ENCODE measurements at regions not wholly inside any gene's neighbourhood (a gene's known extent, or its start where the extent isn't known, plus 50 kb on each side); places are given as distances from the start of the nearest gene placed in this dataset.

DNA sequence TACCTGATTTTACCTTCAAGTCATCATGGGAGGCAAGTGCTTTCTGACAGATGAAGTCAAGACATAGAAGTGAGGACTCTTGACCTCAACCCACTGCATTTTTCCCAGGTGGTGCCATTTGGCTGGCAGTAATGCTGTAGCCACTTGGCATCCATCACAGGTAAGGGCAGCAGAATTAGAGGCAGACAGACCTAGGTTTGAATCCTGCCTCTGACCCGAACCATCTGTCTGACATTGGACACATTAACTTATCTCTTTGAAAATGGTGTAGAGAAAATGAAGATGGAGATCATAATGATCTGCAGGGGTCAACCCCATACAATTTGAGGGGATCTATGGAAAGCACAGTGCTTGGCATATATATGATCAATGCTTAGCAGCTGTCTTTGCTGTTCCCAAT lies 505.5 kb downstream of the NPIPA7 start:
- intact Hi-C loops (cut with DNase I): no loop called here
- H3K27me3 ChIP-seq: no peaks in the 10 kb centered on the region
- H3K36me3 ChIP-seq: no peaks in the 10 kb centered on the region
- no peaks in the 10 kb centered on the region for H3K4me1 ChIP-seq
- no peak overlapping the region for H3K27ac ChIP-seq
- H3K9me3 ChIP-seq: no peaks in the 10 kb centered on the region
- FAIRE-seq (no peak), DNase-seq (no peak), ATAC-seq (no peak)
- TF ChIP-seq, protein P1, sequence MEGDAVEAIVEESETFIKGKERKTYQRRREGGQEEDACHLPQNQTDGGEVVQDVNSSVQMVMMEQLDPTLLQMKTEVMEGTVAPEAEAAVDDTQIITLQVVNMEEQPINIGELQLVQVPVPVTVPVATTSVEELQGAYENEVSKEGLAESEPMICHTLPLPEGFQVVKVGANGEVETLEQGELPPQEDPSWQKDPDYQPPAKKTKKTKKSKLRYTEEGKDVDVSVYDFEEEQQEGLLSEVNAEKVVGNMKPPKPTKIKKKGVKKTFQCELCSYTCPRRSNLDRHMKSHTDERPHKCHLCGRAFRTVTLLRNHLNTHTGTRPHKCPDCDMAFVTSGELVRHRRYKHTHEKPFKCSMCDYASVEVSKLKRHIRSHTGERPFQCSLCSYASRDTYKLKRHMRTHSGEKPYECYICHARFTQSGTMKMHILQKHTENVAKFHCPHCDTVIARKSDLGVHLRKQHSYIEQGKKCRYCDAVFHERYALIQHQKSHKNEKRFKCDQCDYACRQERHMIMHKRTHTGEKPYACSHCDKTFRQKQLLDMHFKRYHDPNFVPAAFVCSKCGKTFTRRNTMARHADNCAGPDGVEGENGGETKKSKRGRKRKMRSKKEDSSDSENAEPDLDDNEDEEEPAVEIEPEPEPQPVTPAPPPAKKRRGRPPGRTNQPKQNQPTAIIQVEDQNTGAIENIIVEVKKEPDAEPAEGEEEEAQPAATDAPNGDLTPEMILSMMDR (IDR thresholded peaks at IDR 0.05): no peak
- no peak overlapping the region for H3K4me3 ChIP-seq
- WGBS, 2 donors: 32 to 56% methylated on average over 1 of the region's 1 CpG

DNA sequence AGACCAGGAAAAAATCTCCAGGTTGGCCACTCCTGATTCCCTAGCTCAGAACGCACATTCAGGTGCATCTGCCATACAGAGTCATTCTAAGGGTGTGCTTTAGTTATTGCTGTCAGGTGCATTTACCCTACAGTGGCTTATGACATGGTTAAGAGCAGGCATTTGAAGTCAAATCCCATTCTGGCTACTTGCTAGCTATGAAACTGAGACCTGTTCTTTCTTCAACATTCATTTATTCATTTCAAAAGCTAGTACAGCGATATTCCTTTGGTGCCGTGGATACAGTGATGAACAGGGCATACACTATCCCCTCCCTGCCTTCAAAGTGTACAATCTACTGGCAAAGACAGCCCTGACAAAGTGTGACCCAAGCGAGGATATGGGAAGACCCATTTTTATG lies 508.3 kb downstream of the NPIPA7 start:
- ATAC-seq (no peak), FAIRE-seq (no peak), DNase-seq (no peak)
- intact Hi-C loops (cut with DNase I): no loop called here
- no peaks in the 10 kb centered on the region for H3K4me1 ChIP-seq
- no peak overlapping the region for H3K27ac ChIP-seq
- no peak overlapping the region for H3K4me3 ChIP-seq
- no peaks in the 10 kb centered on the region for H3K27me3 ChIP-seq
- no peaks in the 10 kb centered on the region for H3K36me3 ChIP-seq
- TF ChIP-seq, protein P1 (IDR thresholded peaks at IDR 0.05): no peak
- no peaks in the 10 kb centered on the region for H3K9me3 ChIP-seq
- WGBS, 2 donors: 72 to 88% methylated on average over 4 of the region's 4 CpGs

GRCh38 chr16:16890964-16891363 lies 512.0 kb downstream of the NPIPA7 start:
- ATAC-seq (no peak), FAIRE-seq (no peak)

DNA sequence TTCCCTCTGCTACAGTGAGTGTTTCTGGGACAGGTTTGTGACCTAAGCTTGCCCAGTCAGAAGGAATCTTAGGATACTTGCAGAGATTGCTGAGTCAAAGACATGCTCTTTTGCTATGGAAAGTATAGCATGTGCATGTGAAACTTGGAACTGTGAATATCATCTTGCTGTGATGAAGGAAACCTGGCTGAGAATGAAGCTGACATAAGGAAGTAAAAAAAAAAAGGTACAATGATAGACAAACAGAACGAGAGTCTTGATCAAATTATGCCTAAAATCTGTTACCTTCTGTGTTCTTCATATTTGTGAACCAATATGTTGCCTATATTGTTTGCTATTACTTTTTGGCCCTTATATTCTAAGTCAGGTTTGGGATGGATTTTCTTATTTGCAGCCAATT lies 525.7 kb downstream of the NPIPA7 start:
- FAIRE-seq: no peak
- WGBS, 2 donors: 38 to 71% methylated on average over 1 of the region's 1 CpG
- Histone ChIP-seq H3K36me3 (no peaks in the 10 kb centered on the region), H3K27me3 (no peaks in the 10 kb centered on the region), H3K9me3 (no peaks in the 10 kb centered on the region), H3K4me3 (no peak overlapping the region), H3K4me1 (no peaks in the 10 kb centered on the region), H3K27ac (no peak overlapping the region)
- no peak for ATAC-seq
- no peak for DNase-seq
- TF ChIP-seq, protein P1 (IDR thresholded peaks at IDR 0.05): no peak
- intact Hi-C loops (cut with DNase I): no loop called here

More at GRCh38 chr16:16890964-16891363, 512.0 kb downstream of the NPIPA7 start:
- no peak for DNase-seq
- intact Hi-C loops (cut with DNase I): no loop called here
- Histone ChIP-seq H3K4me3 (no peak overlapping the region), H3K36me3 (no peaks in the 10 kb centered on the region), H3K27ac (no peak overlapping the region), H3K9me3 (no peaks in the 10 kb centered on the region), H3K27me3 (no peaks in the 10 kb centered on the region), H3K4me1 (no peaks in the 10 kb centered on the region)
- TF ChIP-seq, protein P1 (IDR thresholded peaks at IDR 0.05): no peak
- WGBS, 2 donors: 53% methylated on average over 2 of the region's 2 CpGs

DNA sequence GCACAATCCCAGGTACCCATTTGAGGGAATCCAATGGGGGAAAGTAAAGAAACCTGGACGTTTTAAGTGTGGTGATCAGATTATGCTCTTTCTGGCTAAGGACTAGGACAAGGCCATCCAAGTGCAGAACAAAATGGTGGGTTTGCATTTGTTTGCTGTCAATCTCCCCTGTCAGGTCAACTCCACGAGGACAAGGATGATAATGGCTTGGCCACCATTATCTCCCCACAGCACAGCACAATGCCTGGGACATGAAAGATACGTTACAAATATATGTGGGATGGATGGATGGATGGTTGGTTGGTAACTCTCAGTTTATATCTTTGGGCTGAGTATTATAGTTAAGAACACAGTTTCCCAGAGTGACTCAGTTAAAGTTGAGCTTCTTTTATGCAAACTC lies 526.9 kb downstream of the NPIPA7 start:
- WGBS, 2 donors: 30 to 53% methylated on average over 3 of the region's 3 CpGs
- H3K4me3 ChIP-seq: no peak overlapping the region
- DNase-seq (no peak), ATAC-seq (no peak), FAIRE-seq (no peak)
- intact Hi-C loops (cut with DNase I): no loop called here
- H3K27ac ChIP-seq: no peak overlapping the region
- H3K4me1 ChIP-seq: no peaks in the 10 kb centered on the region
- no peaks in the 10 kb centered on the region for H3K36me3 ChIP-seq
- peaks cover 0 to 5% (median 0%) of the 10 kb centered on the region in 4 donors for H3K27me3 ChIP-seq
- TF ChIP-seq, protein P1 (IDR thresholded peaks at IDR 0.05): no peak
- no peaks in the 10 kb centered on the region for H3K9me3 ChIP-seq

Measured in pancreas (tissue), 10 donors.